Gastroesophageal sphincter (tissue), 4 donors: ENCODE measurements at regions not wholly inside any gene's neighbourhood (a gene's known extent, or its start where the extent isn't known, plus 50 kb on each side); places are given as distances from the start of the nearest gene placed in this dataset.

Experiments
- ATAC-seq: fragments of 150-250 bp; one replicate; pipeline ENCODE4 v1.9.1; 2016; ENCODE audit warnings: mild to moderate bottlenecking, moderate library complexity
- H3K27ac ChIP-seq, 4 donors: fragments of 200-600 bp; sonication (generic) in 3 of 4; 1 replicate in 3 of 4; 2 replicates in 1 of 4; pipeline ENCODE4 v1.5.1; 2016 to 2019
- H3K27me3 ChIP-seq: fragments of 200-600 bp; sonication (generic); one replicate; pipeline ENCODE4 v1.5.1; 2019
- H3K36me3 ChIP-seq, 2 donors: fragments of 200-600 bp; sonication (generic); one replicate each; pipeline ENCODE4 v1.5.1; 2019; ENCODE audit warnings: control low read depth in 1 of 2
- H3K4me1 ChIP-seq, 3 donors: fragments of 200-600 bp; sonication (generic); 1 replicate in 2 of 3; 2 replicates in 1 of 3; pipeline ENCODE4 v1.5.1; 2016 to 2019; ENCODE audit warnings: control low read depth in 2 of 3
- H3K4me3 ChIP-seq, 2 donors: fragments of 200-600 bp; sonication (generic); one replicate each; pipeline ENCODE4 v1.5.1; 2019; ENCODE audit warnings: mild to moderate bottlenecking in 1 of 2, moderate library complexity in 1 of 2
- H3K9me3 ChIP-seq, 3 donors: fragments of 200-600 bp; sonication (generic); one replicate each; pipeline ENCODE4 v1.5.1; 2017 to 2019; ENCODE audit warnings: control low read depth in 2 of 3
- CTCF ChIP-seq, 4 experiments: fragments of 200-600 bp in 2 of 4; fragments of 450-650 bp in 2 of 4; sonication (generic) in 1 of 4; IDR thresholded peaks; one replicate each; pipeline ENCODE4 v1.5.1; 2017 to 2019; ENCODE audit warnings: antibody characterized with exemption in 4 of 4, mild to moderate bottlenecking in 2 of 4, moderate library complexity in 2 of 4
- EP300 ChIP-seq: sonication (generic); formaldehyde crosslinking; IDR thresholded peaks from one replicate; pipeline ENCODE4 v1.6.1; 2017; ENCODE audit warnings: antibody characterized with exemption, mild to moderate bottlenecking
- POLR2A ChIP-seq, 2 donors: fragments of 450-650 bp; IDR thresholded peaks; one replicate each; pipeline ENCODE4 v1.6.1; 2017; ENCODE audit warnings: antibody characterized with exemption in 2 of 2, mild to moderate bottlenecking in 2 of 2, moderate library complexity in 1 of 2
- POLR2AphosphoS5 ChIP-seq: sonication (generic); formaldehyde crosslinking; IDR thresholded peaks from one replicate; pipeline ENCODE4 v1.6.1; 2017; ENCODE audit warnings: antibody characterized with exemption
- WGBS, 2 donors: methylation state at CpG; one replicate each; pipeline ENCODE4 v1.1.5; 2018; ENCODE audit warnings: low coverage in 1 of 2; 5-methylcytosine and 5-hydroxymethylcytosine counted together

DNA sequence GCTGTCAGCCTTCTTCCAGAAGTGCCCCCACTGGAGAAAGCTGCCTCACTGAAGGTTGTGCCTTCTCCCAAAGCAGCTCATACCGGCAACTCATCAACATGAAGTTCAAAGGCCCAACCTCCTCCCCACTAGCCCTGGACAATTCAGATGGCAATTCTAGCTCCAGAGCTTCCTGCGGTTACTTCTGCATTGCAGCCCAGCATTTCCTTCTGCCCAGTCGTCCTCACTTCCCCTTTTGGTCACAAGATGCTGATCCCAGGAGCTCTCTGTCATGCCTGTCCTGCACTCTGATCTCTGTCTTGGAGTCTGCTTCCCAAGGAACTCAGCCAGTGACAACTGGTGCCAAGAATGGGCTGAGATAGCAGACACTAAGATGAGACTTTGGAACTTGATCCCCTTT, 178.2 kb upstream of the SOX9 start:
- WGBS, 2 donors = 44% methylated on average over 2 of the region's 3 CpGs; no CpG with 5 or more reads in 1 of the 2 donors
- H3K27ac ChIP-seq = no peak overlapping the region
- H3K4me3 ChIP-seq = no peak overlapping the region
- no peaks in the 10 kb centered on the region for H3K36me3 ChIP-seq
- no peak for TF ChIP-seq EP300
- no peak for TF ChIP-seq POLR2AphosphoS5
- no peak for TF ChIP-seq CTCF (IDR thresholded peaks at IDR 0.05)
- no peak for TF ChIP-seq POLR2A (IDR thresholded peaks at IDR 0.05)
- no peaks in the 10 kb centered on the region for H3K4me1 ChIP-seq
- H3K9me3 ChIP-seq = no peaks in the 10 kb centered on the region
- H3K27me3 ChIP-seq = no peaks in the 10 kb centered on the region
- ATAC-seq = no peak

DNA sequence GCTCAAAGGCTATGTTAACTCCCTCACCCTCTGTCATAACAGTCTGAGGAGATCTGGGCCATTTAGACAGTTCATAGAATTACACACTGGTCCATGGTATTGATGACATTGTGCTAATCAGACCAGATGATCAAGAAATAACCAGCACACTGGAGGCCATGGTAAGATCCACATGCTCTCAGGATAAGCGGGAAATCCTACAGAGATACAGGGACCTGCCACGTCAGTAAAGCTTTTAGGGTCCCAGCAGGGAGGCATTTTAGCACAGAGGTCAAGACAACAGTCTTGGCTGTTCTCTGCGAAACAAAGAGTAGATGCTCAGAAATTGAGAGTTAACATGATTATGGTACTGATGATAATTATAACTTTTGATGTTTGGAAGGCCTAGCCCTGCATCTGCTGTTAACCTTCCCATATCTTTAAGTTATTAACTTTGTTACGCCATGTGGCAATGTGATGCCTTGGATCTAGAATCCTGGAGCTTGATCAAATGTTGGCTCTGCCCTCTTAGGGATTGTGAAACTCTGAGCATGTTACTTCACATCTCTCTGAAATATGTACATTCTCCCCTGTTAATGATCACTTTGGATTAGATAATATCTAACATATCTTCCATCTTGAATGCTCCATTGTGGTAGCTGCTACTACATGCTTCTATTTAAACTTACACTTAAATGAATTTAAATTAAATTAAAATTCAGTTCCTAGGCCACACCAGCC, 172.0 kb upstream of the SOX9 start:
- Histone ChIP-seq H3K4me3 (no peak overlapping the region), H3K9me3 (no peaks in the 10 kb centered on the region), H3K4me1 (no peaks in the 10 kb centered on the region), H3K27me3 (no peaks in the 10 kb centered on the region), H3K27ac (no peak overlapping the region), H3K36me3 (no peaks in the 10 kb centered on the region)
- no peak for ATAC-seq
- WGBS, 2 donors = 86 to 100% methylated on average over 2 to 4 of the region's 4 CpGs
- TF ChIP-seq POLR2AphosphoS5 (no peak), POLR2A (IDR thresholded peaks at IDR 0.05) (no peak), CTCF (IDR thresholded peaks at IDR 0.05) (no peak), EP300 (no peak)

GRCh38 chr17:71959154-71959553, 161.7 kb upstream of the SOX9 start:
- Histone ChIP-seq H3K27ac (no peak overlapping the region), H3K36me3 (no peaks in the 10 kb centered on the region), H3K4me1 (no peaks in the 10 kb centered on the region), H3K9me3 (no peaks in the 10 kb centered on the region), H3K27me3 (no peaks in the 10 kb centered on the region), H3K4me3 (no peak overlapping the region)
- whole genome bisulfite sequencing, 2 donors = 75 to 76% methylated on average over 2 of the region's 2 CpGs
- no peak for ATAC-seq
- TF ChIP-seq CTCF (IDR thresholded peaks at IDR 0.05) (no peak), POLR2A (IDR thresholded peaks at IDR 0.05) (no peak), EP300 (no peak), POLR2AphosphoS5 (no peak)

- H3K36me3 ChIP-seq = no peaks in the 10 kb centered on the region
- no peak overlapping the region for H3K4me3 ChIP-seq
- TF ChIP-seq CTCF (IDR thresholded peaks at IDR 0.05) (no peak), EP300 (no peak), POLR2A (IDR thresholded peaks at IDR 0.05) (no peak), POLR2AphosphoS5 (no peak)
- H3K27ac ChIP-seq = no peak overlapping the region
- ATAC-seq = no peak
- H3K4me1 ChIP-seq = no peaks in the 10 kb centered on the region
- no peaks in the 10 kb centered on the region for H3K9me3 ChIP-seq
- H3K27me3 ChIP-seq = peaks cover 5% of the 10 kb centered on the region
These were observed 157.5 kb upstream of the SOX9 start for GRCh38 chr17:71963351-71963750.

GRCh38 chr17:71963791-71964190, 157.0 kb upstream of the SOX9 start:
- Histone ChIP-seq H3K27ac (no peak overlapping the region), H3K9me3 (no peaks in the 10 kb centered on the region), H3K36me3 (no peaks in the 10 kb centered on the region), H3K4me1 (no peaks in the 10 kb centered on the region), H3K27me3 (peaks cover 5% of the 10 kb centered on the region), H3K4me3 (no peak overlapping the region)
- ATAC-seq = no peak
- no peak for TF ChIP-seq EP300
- 73 to 88% methylated on average over 4 of the region's 4 CpGs for WGBS, 2 donors
